SJCRH30 (cell line): ENCODE measurements at regions not wholly inside any gene's neighbourhood (a gene's known extent, or its start where the extent isn't known, plus 50 kb on each side); places are given as distances from the start of the nearest gene placed in this dataset.

ENCODE experiments used
- DNase-seq, 2 experiments: peaks; one replicate each; pipeline ENCODE4 v3.0.0-alpha.2; 2015 to 2020
- H3K27ac ChIP-seq: fragments of 250-450 bp; sonication (Bioruptor Pico); 2 replicates; pipeline ENCODE4 v1.5.1; 2020; ENCODE audit warnings: mild to moderate bottlenecking, moderate library complexity
- H3K27me3 ChIP-seq: fragments of 250-450 bp; sonication (Bioruptor Pico); 2 replicates; pipeline ENCODE4 v1.5.1; 2020; ENCODE audit warnings: mild to moderate bottlenecking, moderate library complexity
- H3K36me3 ChIP-seq: fragments of 250-450 bp; sonication (Bioruptor Pico); 2 replicates; pipeline ENCODE4 v1.5.1; 2020; ENCODE audit warnings: mild to moderate bottlenecking, moderate library complexity
- H3K4me1 ChIP-seq: fragments of 250-450 bp; sonication (Bioruptor Pico); 2 replicates; pipeline ENCODE4 v1.5.1; 2020; ENCODE audit warnings: mild to moderate bottlenecking, moderate library complexity
- H3K4me3 ChIP-seq: fragments of 250-450 bp; sonication (Bioruptor Pico); 2 replicates; pipeline ENCODE4 v1.5.1; 2020; ENCODE audit warnings: mild to moderate bottlenecking, moderate library complexity
- H3K9me3 ChIP-seq: fragments of 250-450 bp; sonication (Bioruptor Pico); replicated peaks from 2 replicates; pipeline ENCODE4 v1.5.1; 2020; ENCODE audit warnings: mild to moderate bottlenecking, moderate library complexity

- no peaks in the 10 kb centered on the region for H3K36me3 ChIP-seq
- H3K27ac ChIP-seq: no peak overlapping the region
- H3K9me3 ChIP-seq: no peaks in the 10 kb centered on the region
- DNase-seq: no peak
- no peak overlapping the region for H3K4me3 ChIP-seq
- no peaks in the 10 kb centered on the region for H3K27me3 ChIP-seq
- no peaks in the 10 kb centered on the region for H3K4me1 ChIP-seq
These were observed 106.9 kb downstream of the KLF12 start for GRCh38 chr13:74027161-74027779.

- Histone ChIP-seq H3K4me3 (no peak overlapping the region), H3K27ac (no peak overlapping the region), H3K36me3 (no peaks in the 10 kb centered on the region), H3K27me3 (no peaks in the 10 kb centered on the region), H3K9me3 (no peaks in the 10 kb centered on the region), H3K4me1 (no peaks in the 10 kb centered on the region)
- DNase-seq: no peak
These were observed 107.5 kb downstream of the KLF12 start for GRCh38 chr13:74026753-74027152.

- no peak overlapping the region for H3K4me3 ChIP-seq
These were observed 108.8 kb downstream of the KLF12 start for GRCh38 chr13:74025369-74025768.

GRCh38 chr13:74024856-74025255, 109.3 kb downstream of the KLF12 start:
- no peak overlapping the region for H3K4me3 ChIP-seq
- no peak for DNase-seq
- no peaks in the 10 kb centered on the region for H3K27me3 ChIP-seq
- H3K36me3 ChIP-seq: no peaks in the 10 kb centered on the region
- no peaks in the 10 kb centered on the region for H3K9me3 ChIP-seq
- no peak overlapping the region for H3K27ac ChIP-seq
- no peaks in the 10 kb centered on the region for H3K4me1 ChIP-seq

More at GRCh38 chr13:74025369-74025768, 108.8 kb downstream of the KLF12 start:
- Histone ChIP-seq H3K9me3 (no peaks in the 10 kb centered on the region), H3K27me3 (no peaks in the 10 kb centered on the region), H3K36me3 (no peaks in the 10 kb centered on the region), H3K4me1 (no peaks in the 10 kb centered on the region), H3K27ac (no peak overlapping the region)
- no peak for DNase-seq

GRCh38 chr13:74024314-74024713, 109.9 kb downstream of the KLF12 start:
- Histone ChIP-seq H3K9me3 (no peaks in the 10 kb centered on the region), H3K27ac (no peak overlapping the region), H3K27me3 (no peaks in the 10 kb centered on the region), H3K4me3 (no peak overlapping the region), H3K36me3 (no peaks in the 10 kb centered on the region), H3K4me1 (no peaks in the 10 kb centered on the region)
- no peak for DNase-seq

- no peaks in the 10 kb centered on the region for H3K9me3 ChIP-seq
- no peaks in the 10 kb centered on the region for H3K27me3 ChIP-seq
- no peak overlapping the region for H3K4me3 ChIP-seq
- no peaks in the 10 kb centered on the region for H3K4me1 ChIP-seq
- H3K36me3 ChIP-seq: no peaks in the 10 kb centered on the region
- DNase-seq: no peak
- H3K27ac ChIP-seq: no peak overlapping the region
These were observed 110.7 kb downstream of the KLF12 start for GRCh38 chr13:74023484-74023883.

GRCh38 chr13:74021505-74021904, 112.7 kb downstream of the KLF12 start:
- Histone ChIP-seq H3K4me1 (no peaks in the 10 kb centered on the region), H3K9me3 (no peaks in the 10 kb centered on the region), H3K36me3 (no peaks in the 10 kb centered on the region), H3K27me3 (no peaks in the 10 kb centered on the region), H3K4me3 (no peak overlapping the region), H3K27ac (no peak overlapping the region)
- DNase-seq: no peak

GRCh38 chr13:74018062-74018431, 116.2 kb downstream of the KLF12 start:
- H3K4me3 ChIP-seq: no peak overlapping the region
- no peaks in the 10 kb centered on the region for H3K4me1 ChIP-seq
- no peaks in the 10 kb centered on the region for H3K27me3 ChIP-seq
- H3K27ac ChIP-seq: no peak overlapping the region
- H3K36me3 ChIP-seq: no peaks in the 10 kb centered on the region
- DNase-seq: no peak
- H3K9me3 ChIP-seq: no peaks in the 10 kb centered on the region

GRCh38 chr13:74017301-74018061, 116.7 kb downstream of the KLF12 start:
- Histone ChIP-seq H3K4me3 (no peak overlapping the region), H3K4me1 (no peaks in the 10 kb centered on the region), H3K27me3 (no peaks in the 10 kb centered on the region), H3K27ac (no peak overlapping the region), H3K9me3 (no peaks in the 10 kb centered on the region), H3K36me3 (no peaks in the 10 kb centered on the region)
- DNase-seq: no peak

- Histone ChIP-seq H3K4me3 (no peak overlapping the region), H3K27ac (no peak overlapping the region), H3K9me3 (no peaks in the 10 kb centered on the region), H3K27me3 (no peaks in the 10 kb centered on the region), H3K4me1 (no peaks in the 10 kb centered on the region), H3K36me3 (no peaks in the 10 kb centered on the region)
- no peak for DNase-seq
These were observed 119.1 kb downstream of the KLF12 start for GRCh38 chr13:74015137-74015536.

GRCh38 chr13:74009100-74009668, 125.0 kb downstream of the KLF12 start:
- Histone ChIP-seq H3K36me3 (no peaks in the 10 kb centered on the region), H3K4me3 (no peak overlapping the region), H3K9me3 (no peaks in the 10 kb centered on the region), H3K27me3 (no peaks in the 10 kb centered on the region), H3K4me1 (0 out of 2 replicates have a peak, but pooled peaks cover 3% of the 10 kb centered on the region), H3K27ac (no peak overlapping the region)
- DNase-seq: no peak

GRCh38 chr13:74006666-74007065, 127.5 kb downstream of the KLF12 start:
- H3K4me1 ChIP-seq: 0 out of 2 replicates have a peak, but pooled peaks cover 3% of the 10 kb centered on the region

GRCh38 chr13:74005320-74006157, 128.7 kb downstream of the KLF12 start:
- DNase-seq: peak in 1 of 2 experiments; percentile 13
- Histone ChIP-seq H3K27me3 (no peaks in the 10 kb centered on the region), H3K4me1 (0 out of 2 replicates have a peak, but pooled peaks cover 3% of the 10 kb centered on the region), H3K9me3 (no peaks in the 10 kb centered on the region), H3K4me3 (no peak overlapping the region), H3K27ac (no peak overlapping the region), H3K36me3 (no peaks in the 10 kb centered on the region)

More at GRCh38 chr13:74006666-74007065, 127.5 kb downstream of the KLF12 start:
- Histone ChIP-seq H3K27ac (no peak overlapping the region), H3K9me3 (no peaks in the 10 kb centered on the region), H3K4me3 (no peak overlapping the region), H3K27me3 (no peaks in the 10 kb centered on the region), H3K36me3 (no peaks in the 10 kb centered on the region)
- DNase-seq: no peak

- DNase-seq: peak in 1 of 2 experiments; percentile 4
- no peak overlapping the region for H3K27ac ChIP-seq
- H3K36me3 ChIP-seq: no peaks in the 10 kb centered on the region
- H3K4me3 ChIP-seq: no peak overlapping the region
- no peaks in the 10 kb centered on the region for H3K27me3 ChIP-seq
- 0 out of 2 replicates have a peak, but pooled peaks cover 3% of the 10 kb centered on the region for H3K4me1 ChIP-seq
- no peaks in the 10 kb centered on the region for H3K9me3 ChIP-seq
These were observed 130.1 kb downstream of the KLF12 start for GRCh38 chr13:74004109-74004508.

GRCh38 chr13:74003374-74003773, 130.8 kb downstream of the KLF12 start:
- no peak for DNase-seq
- no peaks in the 10 kb centered on the region for H3K9me3 ChIP-seq
- H3K4me3 ChIP-seq: no peak overlapping the region
- H3K27ac ChIP-seq: no peak overlapping the region
- 0 out of 2 replicates have a peak, but pooled peaks cover 3% of the 10 kb centered on the region for H3K4me1 ChIP-seq
- no peaks in the 10 kb centered on the region for H3K27me3 ChIP-seq
- H3K36me3 ChIP-seq: no peaks in the 10 kb centered on the region
